Endothelial cell (in vitro differentiated cells): ENCODE measurements at regions not wholly inside any gene's neighbourhood (a gene's known extent, or its start where the extent isn't known, plus 50 kb on each side); places are given as distances from the start of the nearest gene placed in this dataset.

Experiments
- DNase-seq: peaks from one replicate; pipeline ENCODE4 v3.0.0; 2021; ENCODE audit warnings: low spot score
- H3K27ac Mint-ChIP-seq: one replicate; pipeline ENCODE4 v1.8.0; 2021; ENCODE audit warnings: mixed read lengths, inconsistent platforms; ENCODE audit not compliant: unreplicated experiment
- H3K27me3 Mint-ChIP-seq: one replicate; pipeline ENCODE4 v1.8.0; 2021; ENCODE audit warnings: mild to moderate bottlenecking, moderate library complexity, mixed read lengths, inconsistent platforms; ENCODE audit not compliant: unreplicated experiment
- H3K36me3 Mint-ChIP-seq: one replicate; pipeline ENCODE4 v1.8.0; 2021; ENCODE audit warnings: mild to moderate bottlenecking, low read depth, mixed read lengths, inconsistent platforms; ENCODE audit not compliant: unreplicated experiment
- H3K4me1 Mint-ChIP-seq: one replicate; pipeline ENCODE4 v1.8.0; 2021; ENCODE audit warnings: mild to moderate bottlenecking, mixed read lengths, inconsistent platforms; ENCODE audit not compliant: unreplicated experiment
- H3K4me3 Mint-ChIP-seq: one replicate; pipeline ENCODE4 v1.8.0; 2021; ENCODE audit warnings: mild to moderate bottlenecking, mixed read lengths, inconsistent platforms; ENCODE audit not compliant: unreplicated experiment
- H3K9me3 Mint-ChIP-seq: one replicate; pipeline ENCODE4 v1.8.0; 2021; ENCODE audit warnings: mixed read lengths, inconsistent platforms; ENCODE audit not compliant: unreplicated experiment
- CTCF ChIP-seq: fragments of 200-600 bp; sonication (generic); IDR thresholded peaks from one replicate; pipeline ENCODE4 v1.5.0; 2021; ENCODE audit warnings: antibody characterized with exemption; ENCODE audit not compliant: unreplicated experiment

DNA sequence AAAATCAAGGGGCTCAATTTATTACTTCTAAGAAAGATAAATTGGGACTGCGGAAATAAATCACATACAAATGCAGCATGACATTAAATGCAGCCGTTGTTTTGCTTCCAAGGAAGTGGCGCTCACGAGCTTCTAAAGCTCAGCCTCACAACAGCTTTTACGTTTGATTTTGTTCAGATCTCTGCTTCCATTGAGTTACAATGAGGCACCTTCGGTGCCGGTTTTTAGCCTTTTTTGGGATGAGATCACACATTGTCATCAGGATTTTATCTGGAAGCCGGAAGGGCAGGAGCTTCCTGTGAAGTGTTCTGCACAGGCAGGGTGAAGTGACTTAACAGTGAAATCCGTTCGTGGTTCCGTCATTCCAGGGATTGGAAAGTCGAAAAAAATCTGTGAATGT is 209.8 kb downstream of the DCDC2C start:
- no peak for DNase-seq
- TF ChIP-seq CTCF, result no peak
- Mint-ChIP-seq H3K9me3 (peaks cover 25% of the 10 kb centered on the region), H3K36me3 (no peaks in the 10 kb centered on the region), H3K27ac (no peak overlapping the region), H3K27me3 (peaks cover 5% of the 10 kb centered on the region), H3K4me3 (no peak overlapping the region), H3K4me1 (no peaks in the 10 kb centered on the region)

DNA sequence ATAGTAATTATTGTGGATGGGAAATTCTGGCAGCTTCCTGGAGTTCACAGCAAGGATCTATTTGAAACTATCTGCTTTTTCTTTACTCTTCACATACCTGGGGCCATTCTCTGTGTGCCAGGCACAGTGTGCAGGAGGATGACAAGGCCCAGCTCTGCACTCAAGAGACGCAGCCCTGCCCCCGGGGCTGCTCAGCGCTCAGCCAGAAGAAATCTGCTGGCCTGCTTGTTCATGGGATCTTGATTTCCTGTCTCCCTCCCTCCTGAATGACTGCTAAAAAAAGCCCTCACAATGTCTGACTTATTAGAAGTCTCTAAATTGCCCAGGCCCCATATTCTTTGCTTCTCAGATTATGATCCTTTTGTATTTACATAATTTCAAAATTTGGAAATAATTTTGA is 210.9 kb downstream of the DCDC2C start:
- Mint-ChIP-seq H3K4me3 (no peak overlapping the region), H3K9me3 (peaks cover 28% of the 10 kb centered on the region), H3K27me3 (peaks cover 10% of the 10 kb centered on the region), H3K27ac (no peak overlapping the region), H3K4me1 (no peaks in the 10 kb centered on the region), H3K36me3 (peaks cover 6% of the 10 kb centered on the region)
- no peak for TF ChIP-seq CTCF
- DNase-seq, result no peak

- peaks cover 4% of the 10 kb centered on the region for H3K36me3 Mint-ChIP-seq
- no peak overlapping the region for H3K27ac Mint-ChIP-seq
- TF ChIP-seq CTCF, result no peak
- no peaks in the 10 kb centered on the region for H3K4me1 Mint-ChIP-seq
- H3K4me3 Mint-ChIP-seq, result no peak overlapping the region
- peaks cover 6% of the 10 kb centered on the region for H3K27me3 Mint-ChIP-seq
- peaks cover 30% of the 10 kb centered on the region for H3K9me3 Mint-ChIP-seq
- no peak for DNase-seq
These were observed 223.7 kb downstream of the DCDC2C start for GRCh38 chr2:3927031-3927430.

DNA sequence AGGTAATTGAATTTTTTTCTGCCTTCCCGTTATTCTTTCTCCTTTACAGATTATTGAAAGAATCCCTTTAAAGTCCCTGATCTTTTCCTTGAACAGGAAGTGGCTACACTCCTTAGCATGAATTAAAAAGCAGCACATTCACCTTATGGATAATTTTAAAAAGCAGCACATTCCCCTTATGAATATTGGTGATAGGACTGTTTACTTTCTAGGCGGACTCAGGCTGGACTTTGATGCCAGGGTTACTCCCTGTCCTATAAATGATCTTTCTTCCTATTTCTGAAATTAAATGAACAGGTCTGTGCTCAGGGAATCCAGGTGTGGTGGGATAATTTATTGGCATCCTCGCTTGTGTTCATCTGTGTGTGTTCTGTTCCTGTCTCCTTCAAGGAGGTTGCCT is 226.0 kb downstream of the DCDC2C start:
- peaks cover 5% of the 10 kb centered on the region for H3K27me3 Mint-ChIP-seq
- DNase-seq, result no peak
- H3K27ac Mint-ChIP-seq, result no peak overlapping the region
- TF ChIP-seq CTCF, result no peak
- H3K4me3 Mint-ChIP-seq, result no peak overlapping the region
- peaks cover 4% of the 10 kb centered on the region for H3K36me3 Mint-ChIP-seq
- H3K4me1 Mint-ChIP-seq, result no peaks in the 10 kb centered on the region
- H3K9me3 Mint-ChIP-seq, result peaks cover 29% of the 10 kb centered on the region

DNA sequence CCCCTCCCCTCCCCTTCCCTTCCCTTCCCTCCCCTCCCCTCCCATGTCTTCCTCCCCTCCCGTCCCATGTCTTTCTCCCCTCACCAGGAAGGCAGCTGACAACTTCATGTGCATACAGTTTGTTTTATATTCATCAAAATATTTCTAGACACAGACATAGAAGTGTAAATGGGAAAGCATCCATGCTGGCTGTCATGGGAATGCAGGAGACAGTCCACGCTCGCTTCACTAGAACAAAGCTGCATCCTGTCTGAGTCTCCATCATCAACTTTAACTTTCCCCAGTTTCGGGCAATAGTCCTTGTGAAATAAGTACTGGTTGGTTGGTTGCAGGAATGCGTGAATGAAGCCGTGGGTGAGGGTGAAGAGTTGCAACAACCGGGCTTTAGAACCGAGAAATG is 226.9 kb downstream of the DCDC2C start:
- H3K27me3 Mint-ChIP-seq, result peaks cover 1% of the 10 kb centered on the region
- no peak for TF ChIP-seq CTCF
- peaks cover 4% of the 10 kb centered on the region for H3K36me3 Mint-ChIP-seq
- DNase-seq, result no peak
- peaks cover 21% of the 10 kb centered on the region for H3K9me3 Mint-ChIP-seq
- no peaks in the 10 kb centered on the region for H3K4me1 Mint-ChIP-seq
- no peak overlapping the region for H3K4me3 Mint-ChIP-seq
- no peak overlapping the region for H3K27ac Mint-ChIP-seq
